OCI-LY1 (cell line): ENCODE measurements at regions not wholly inside any gene's neighbourhood (a gene's known extent, or its start where the extent isn't known, plus 50 kb on each side); places are given as distances from the start of the nearest gene placed in this dataset.

Experiments used
- CTCF ChIP-seq: fragments of 200-600 bp; sonication (generic), shearing (Covaris generic); IDR thresholded peaks from 2 replicates; pipeline ENCODE4 v1.5.1; 2017; ENCODE audit warnings: mild to moderate bottlenecking, antibody characterized with exemption, low read length, moderate library complexity, mixed read lengths
- EZH2 ChIP-seq: fragments of 200-600 bp; sonication (generic), shearing (Covaris generic); IDR thresholded peaks from 2 replicates; pipeline ENCODE4 v1.8.0; 2017; ENCODE audit warnings: borderline replicate concordance, mixed run types, mild to moderate bottlenecking, antibody characterized with exemption, low read length, moderate library complexity, mixed read lengths

- TF ChIP-seq CTCF (no peak), EZH2 (no peak)
Measured at GRCh38 chr13:88623150-88623549, 952.0 kb downstream of the SLITRK5 start.
